ENCODE measurements at regions not wholly inside any gene's neighbourhood (a gene's known extent, or its start where the extent isn't known, plus 50 kb on each side); places are given as distances from the start of the nearest gene placed in this dataset.

GRCh38 chr2:220786216-220786615 is 785.9 kb downstream of the EPHA4 start:
- no peak for DNase-seq
- peaks cover 0 to 10% (median 0%) of the 10 kb centered on the region in 3 donors for H3K4me1 ChIP-seq
- TF ChIP-seq POLR2A (IDR thresholded peaks at IDR 0.05) = no peak
- TF ChIP-seq, protein P1, sequence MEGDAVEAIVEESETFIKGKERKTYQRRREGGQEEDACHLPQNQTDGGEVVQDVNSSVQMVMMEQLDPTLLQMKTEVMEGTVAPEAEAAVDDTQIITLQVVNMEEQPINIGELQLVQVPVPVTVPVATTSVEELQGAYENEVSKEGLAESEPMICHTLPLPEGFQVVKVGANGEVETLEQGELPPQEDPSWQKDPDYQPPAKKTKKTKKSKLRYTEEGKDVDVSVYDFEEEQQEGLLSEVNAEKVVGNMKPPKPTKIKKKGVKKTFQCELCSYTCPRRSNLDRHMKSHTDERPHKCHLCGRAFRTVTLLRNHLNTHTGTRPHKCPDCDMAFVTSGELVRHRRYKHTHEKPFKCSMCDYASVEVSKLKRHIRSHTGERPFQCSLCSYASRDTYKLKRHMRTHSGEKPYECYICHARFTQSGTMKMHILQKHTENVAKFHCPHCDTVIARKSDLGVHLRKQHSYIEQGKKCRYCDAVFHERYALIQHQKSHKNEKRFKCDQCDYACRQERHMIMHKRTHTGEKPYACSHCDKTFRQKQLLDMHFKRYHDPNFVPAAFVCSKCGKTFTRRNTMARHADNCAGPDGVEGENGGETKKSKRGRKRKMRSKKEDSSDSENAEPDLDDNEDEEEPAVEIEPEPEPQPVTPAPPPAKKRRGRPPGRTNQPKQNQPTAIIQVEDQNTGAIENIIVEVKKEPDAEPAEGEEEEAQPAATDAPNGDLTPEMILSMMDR (IDR thresholded peaks at IDR 0.05) = no peak
- H3K4me3 ChIP-seq = no peak overlapping the region
- H3K36me3 ChIP-seq = no peaks in the 10 kb centered on the region
- H3K27me3 ChIP-seq = no peaks in the 10 kb centered on the region
- WGBS, 2 donors = 53 to 64% methylated on average over 5 of the region's 5 CpGs
- H3K27ac ChIP-seq = no peak overlapping the region
- intact Hi-C loops (cut with DNase I) = no loop called here
- no peaks in the 10 kb centered on the region for H3K9me3 ChIP-seq

DNA sequence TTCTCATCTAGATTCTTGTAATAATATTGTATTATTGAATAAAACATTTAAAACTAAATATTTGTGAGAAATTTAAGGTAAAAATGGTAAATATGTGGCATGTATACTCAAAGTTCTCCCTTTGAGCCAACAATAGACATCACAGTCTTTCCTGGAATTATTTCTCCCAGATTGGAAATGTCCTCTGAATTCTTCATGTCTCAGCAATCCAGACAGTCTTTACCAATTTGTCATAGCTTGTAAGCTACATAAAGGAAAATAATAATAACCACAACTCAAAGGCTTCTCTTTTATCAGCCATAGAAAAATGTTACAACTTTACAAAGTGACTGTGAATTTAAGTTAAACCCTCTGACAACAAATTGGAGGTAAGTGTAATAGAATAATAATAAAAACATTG is 784.9 kb downstream of the EPHA4 start:
- Histone ChIP-seq H3K27me3 (no peaks in the 10 kb centered on the region), H3K36me3 (no peaks in the 10 kb centered on the region), H3K9me3 (no peaks in the 10 kb centered on the region), H3K27ac (no peak overlapping the region), H3K4me1 (peaks cover 0 to 10% (median 0%) of the 10 kb centered on the region in 3 donors), H3K4me3 (no peak overlapping the region)
- TF ChIP-seq, protein P1 (IDR thresholded peaks at IDR 0.05) = no peak
- no peak for TF ChIP-seq POLR2A (IDR thresholded peaks at IDR 0.05)
- intact Hi-C loops (cut with DNase I) = no loop called here
- DNase-seq = no peak

DNA sequence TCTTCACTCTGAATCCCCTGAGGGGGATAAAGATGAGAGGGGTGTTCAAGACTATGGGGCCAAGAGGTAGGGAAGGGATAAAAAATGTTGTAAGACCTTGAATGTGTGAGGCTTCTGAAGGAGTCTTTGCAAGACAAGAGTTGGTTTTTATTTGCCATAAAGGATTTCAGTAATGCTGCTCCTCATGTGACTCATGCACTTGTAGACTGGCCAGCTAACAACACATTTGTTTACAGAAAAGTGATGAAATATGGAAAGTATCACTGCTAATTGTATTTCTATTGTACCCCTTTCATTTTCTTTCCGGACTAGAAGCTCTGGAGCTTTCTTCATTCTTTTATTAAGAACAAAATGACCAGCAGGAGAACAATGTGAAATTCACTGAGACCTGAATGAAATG is 782.1 kb downstream of the EPHA4 start:
- WGBS, 2 donors = 0 to 8% methylated on average over 1 of the region's 1 CpG
- intact Hi-C loops (cut with DNase I) = no loop called here

DNA sequence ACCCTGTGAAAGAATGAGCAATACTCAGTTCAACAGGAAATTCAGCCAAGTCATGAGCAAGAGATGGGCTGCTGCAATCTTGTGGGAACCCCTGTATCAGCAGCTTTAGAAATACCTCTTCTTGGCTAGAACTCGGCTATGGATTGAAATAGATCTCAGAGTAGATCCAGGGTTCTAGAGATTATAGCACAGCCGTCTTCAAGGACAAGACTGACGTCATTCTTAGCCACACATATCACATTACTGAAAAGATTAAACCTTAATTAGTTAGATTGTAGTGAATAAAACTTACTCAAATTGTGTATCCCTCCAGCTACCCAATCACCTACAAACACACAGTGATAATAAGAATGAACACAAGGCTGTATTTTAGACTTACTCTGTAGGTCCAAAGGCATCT is 776.4 kb downstream of the EPHA4 start:
- no peaks in the 10 kb centered on the region for H3K27me3 ChIP-seq
- WGBS, 2 donors = 76% methylated on average over 3 of the region's 3 CpGs
- H3K9me3 ChIP-seq = no peaks in the 10 kb centered on the region
- no peak overlapping the region for H3K27ac ChIP-seq
- H3K4me3 ChIP-seq = no peak overlapping the region
- no peak for TF ChIP-seq POLR2A (IDR thresholded peaks at IDR 0.05)
- TF ChIP-seq, protein P1 (IDR thresholded peaks at IDR 0.05) = no peak
- intact Hi-C loops (cut with DNase I) = no loop called here
- DNase-seq = no peak
- no peaks in the 10 kb centered on the region for H3K36me3 ChIP-seq
- no peaks in the 10 kb centered on the region for H3K4me1 ChIP-seq

More for the DNA sequence above, 782.1 kb downstream of the EPHA4 start:
- DNase-seq = no peak
- Histone ChIP-seq H3K27me3 (no peaks in the 10 kb centered on the region), H3K36me3 (no peaks in the 10 kb centered on the region), H3K27ac (no peak overlapping the region), H3K9me3 (no peaks in the 10 kb centered on the region), H3K4me1 (peaks cover 0 to 10% (median 0%) of the 10 kb centered on the region in 3 donors), H3K4me3 (no peak overlapping the region)
- TF ChIP-seq POLR2A (IDR thresholded peaks at IDR 0.05) = no peak
- TF ChIP-seq, protein P1 (IDR thresholded peaks at IDR 0.05) = no peak

DNA sequence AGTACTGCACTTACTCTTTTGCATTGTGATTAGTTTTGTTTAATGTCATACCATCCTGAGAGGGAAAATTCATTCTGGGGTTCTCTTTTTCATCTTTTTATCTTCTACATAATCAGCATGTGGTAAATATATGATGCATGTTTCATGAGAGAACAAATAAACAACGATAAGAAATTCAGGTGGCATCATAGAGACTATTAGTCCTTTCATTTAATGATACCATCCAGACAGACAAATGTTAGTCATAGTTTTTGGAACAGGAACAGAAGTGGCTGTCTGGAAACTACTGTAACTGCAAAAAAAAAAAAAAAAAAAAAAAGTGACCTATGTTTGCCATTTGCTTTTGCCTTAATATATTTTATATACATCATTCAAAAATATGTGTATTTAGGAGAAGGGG is 761.0 kb downstream of the EPHA4 start:
- no peak for TF ChIP-seq POLR2A (IDR thresholded peaks at IDR 0.05)
- TF ChIP-seq, protein P1 (IDR thresholded peaks at IDR 0.05) = no peak
- WGBS, 2 donors = 41 to 62% methylated on average over 1 of the region's 1 CpG
- intact Hi-C loops (cut with DNase I) = no loop called here

More for the DNA sequence above, 761.0 kb downstream of the EPHA4 start:
- Histone ChIP-seq H3K27ac (no peak overlapping the region), H3K36me3 (no peaks in the 10 kb centered on the region), H3K27me3 (no peaks in the 10 kb centered on the region), H3K4me1 (no peaks in the 10 kb centered on the region), H3K4me3 (no peak overlapping the region), H3K9me3 (no peaks in the 10 kb centered on the region)
- DNase-seq = no peak
